NCI-H524 (cell line): ENCODE measurements at regions not wholly inside any gene's neighbourhood (a gene's known extent, or its start where the extent isn't known, plus 50 kb on each side); places are given as distances from the start of the nearest gene placed in this dataset.
A peak's percentile ranks its signal among the peaks of the same experiment; 100 is the strongest.
"Not testable (repeated sequence)": the region's sequence is repeated elsewhere in the genome, so short reads cannot be mapped to it uniquely, and the experiment has no call there.

ENCODE experiments used
- DNase-seq, 2 experiments: peaks; one replicate each; lab custom pipeline; 2025; lab: John Stamatoyannopoulos, UW

GRCh38 chr9:94387338-94388010, 59.0 kb upstream of the NUTM2F start:
- DNase-seq, result not testable (repeated sequence)

- not testable (repeated sequence) for DNase-seq
These were observed 59.6 kb upstream of the NUTM2F start for GRCh38 chr9:94388011-94388406.

DNA sequence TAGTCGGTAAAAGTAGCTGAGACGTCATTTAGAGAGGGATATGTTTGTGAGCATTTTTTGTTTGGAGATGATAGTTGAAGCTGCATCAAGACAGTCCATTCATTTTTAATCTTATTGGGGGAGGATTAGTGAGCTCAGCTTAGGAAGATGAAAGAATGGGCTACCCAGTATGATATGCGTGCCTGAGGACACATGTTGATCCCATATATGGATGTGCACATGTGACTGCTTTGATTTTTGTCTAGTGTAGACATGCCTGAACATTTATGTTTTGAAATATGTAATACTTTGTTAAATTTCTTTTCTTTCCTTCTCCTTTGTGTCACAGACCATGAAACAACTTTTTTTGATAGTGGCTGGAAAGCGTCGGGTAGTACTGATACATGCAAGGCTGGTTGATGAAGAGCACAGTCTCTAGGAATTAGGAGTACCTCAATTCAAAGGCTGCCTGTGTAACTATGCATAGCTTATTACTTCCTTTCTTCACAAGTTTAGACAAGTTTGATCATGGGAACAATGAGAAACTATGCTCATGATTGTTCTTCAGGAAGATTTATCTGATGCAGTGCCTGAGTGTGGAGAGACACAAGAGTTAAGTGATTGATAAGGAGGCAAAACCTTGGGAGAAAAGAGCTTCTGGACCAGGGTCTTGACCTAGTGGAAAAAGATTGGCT, 62.1 kb upstream of the NUTM2F start:
- DNase-seq, result not testable (repeated sequence)

- DNase-seq, result not testable (repeated sequence)
These were observed 64.7 kb upstream of the NUTM2F start for GRCh38 chr9:94392971-94393624.

DNA sequence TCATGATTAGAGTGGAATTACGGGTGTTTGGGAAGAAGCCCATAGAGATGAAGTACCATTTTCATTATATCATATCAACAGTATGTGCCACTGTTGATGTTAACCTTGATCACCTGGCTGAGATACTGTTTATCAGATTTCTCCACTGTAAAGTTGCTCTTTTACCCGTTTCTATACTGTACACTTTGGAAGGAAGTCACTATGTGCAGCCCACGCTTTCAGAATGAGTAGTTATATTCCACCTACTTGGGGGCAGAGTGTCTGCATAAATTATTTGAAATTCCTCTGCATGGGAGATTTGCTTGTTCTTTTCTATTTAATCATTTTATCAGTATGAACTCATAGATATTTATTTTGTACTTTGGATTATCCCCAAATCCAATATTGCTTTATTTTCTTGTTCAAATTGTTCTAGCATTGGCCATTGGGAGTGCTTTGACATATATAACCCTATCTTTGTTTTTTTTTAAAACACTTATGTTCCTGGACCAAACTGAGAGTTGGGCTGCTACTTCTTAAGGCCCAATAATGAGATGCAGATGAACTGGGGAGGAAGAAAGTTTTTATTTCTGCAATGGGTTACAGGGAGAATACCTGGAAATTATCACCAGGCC, 69.4 kb upstream of the NUTM2F start:
- DNase-seq, result not testable (repeated sequence)

GRCh38 chr9:94400461-94400860, 72.0 kb upstream of the NUTM2F start:
- DNase-seq, result not testable (repeated sequence)

GRCh38 chr9:94402795-94403194, 74.4 kb upstream of the NUTM2F start:
- DNase-seq, result not testable (repeated sequence)

DNA sequence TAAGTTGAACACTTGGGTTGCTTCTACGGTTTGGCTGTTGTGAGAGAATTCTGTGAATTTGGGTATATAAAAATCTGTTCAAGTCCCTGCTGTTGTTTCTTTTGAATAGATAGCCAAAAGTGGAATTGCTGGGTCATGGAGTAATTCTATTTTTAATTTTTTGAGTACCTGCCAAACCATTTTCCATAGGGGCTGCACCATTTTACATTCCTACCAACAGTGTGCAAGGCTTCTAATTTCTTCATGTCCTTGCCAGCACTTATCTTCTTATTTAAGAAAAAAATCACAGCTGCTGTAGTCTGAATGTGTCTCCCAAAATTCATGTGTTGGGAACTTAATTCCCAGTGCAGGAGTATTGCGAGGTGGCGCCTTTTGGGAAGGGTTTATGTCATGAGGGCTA, 75.1 kb upstream of the NUTM2F start:
- not testable (repeated sequence) for DNase-seq

DNA sequence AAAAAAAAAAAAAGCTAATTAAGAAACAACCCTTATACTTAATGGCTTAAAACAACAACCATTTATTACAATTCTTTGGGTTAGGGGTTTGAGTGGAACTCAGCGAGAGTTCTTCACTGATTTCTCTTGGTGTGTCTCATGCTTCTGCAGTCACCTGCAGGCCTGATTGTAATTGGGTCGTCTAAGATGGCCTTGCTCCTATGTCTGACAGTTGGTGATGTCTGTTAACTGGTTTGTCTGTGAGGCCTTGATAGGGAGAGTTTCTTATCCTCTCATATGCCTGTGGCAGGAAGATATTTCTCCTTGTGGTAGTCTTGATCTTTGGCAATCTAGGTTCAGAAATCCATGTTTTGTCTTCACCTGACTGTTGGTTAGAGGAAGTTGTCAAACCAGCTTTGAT, 85.2 kb upstream of the NUTM2F start:
- DNase-seq, result not testable (repeated sequence)

DNA sequence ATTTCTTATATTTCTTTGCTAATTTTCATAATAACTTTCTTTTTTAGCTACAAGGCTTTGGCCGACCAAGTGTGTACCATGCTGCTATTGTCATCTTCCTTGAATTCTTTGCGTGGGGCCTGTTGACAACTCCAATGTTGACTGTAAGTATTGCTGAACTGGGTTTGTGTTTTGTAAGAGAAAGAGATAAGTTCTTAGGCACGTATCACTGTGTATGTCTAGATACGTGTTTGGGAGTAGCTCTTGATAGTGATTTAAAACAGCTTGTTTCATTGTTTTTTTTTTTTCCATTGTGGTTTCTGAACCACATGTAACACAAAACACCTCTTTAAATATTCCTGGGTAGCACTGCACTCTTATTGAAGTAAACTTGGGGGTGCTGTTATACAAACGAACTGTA, 86.7 kb upstream of the NUTM2F start:
- not testable (repeated sequence) for DNase-seq

- peak in 1 of 2 experiments; percentile 10 for DNase-seq
These were observed 91.7 kb upstream of the NUTM2F start for GRCh38 chr9:94420098-94420497.

- DNase-seq, result not testable (repeated sequence)
These were observed 93.5 kb upstream of the NUTM2F start for GRCh38 chr9:94421951-94422350.

- DNase-seq, result not testable (repeated sequence)
These were observed 96.9 kb upstream of the NUTM2F start for GRCh38 chr9:94425312-94425711.

DNA sequence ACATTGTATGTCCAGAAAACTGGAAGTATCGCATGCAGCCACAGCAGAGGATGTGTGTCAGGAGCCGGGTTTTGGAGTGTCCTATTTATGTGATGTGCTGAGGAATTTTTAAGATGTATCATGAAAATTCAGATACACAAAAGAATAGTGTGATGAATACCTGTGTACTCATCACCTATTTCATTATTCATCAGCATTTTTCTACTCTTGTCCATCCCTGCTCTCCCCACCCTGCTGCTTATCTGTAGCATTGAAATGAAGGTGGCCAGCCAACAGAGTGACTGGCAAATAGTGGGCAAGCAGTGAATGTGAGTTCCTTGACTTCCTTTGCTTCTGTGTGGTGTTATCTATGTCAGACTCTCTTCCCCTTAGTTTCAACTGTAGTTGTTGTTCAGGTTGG, 108.7 kb upstream of the NUTM2F start:
- DNase-seq, result not testable (repeated sequence)

GRCh38 chr9:94438336-94438735, 109.9 kb upstream of the NUTM2F start:
- DNase-seq, result not testable (repeated sequence)

GRCh38 chr9:94441146-94441545, 112.7 kb upstream of the NUTM2F start:
- DNase-seq, result not testable (repeated sequence)

DNA sequence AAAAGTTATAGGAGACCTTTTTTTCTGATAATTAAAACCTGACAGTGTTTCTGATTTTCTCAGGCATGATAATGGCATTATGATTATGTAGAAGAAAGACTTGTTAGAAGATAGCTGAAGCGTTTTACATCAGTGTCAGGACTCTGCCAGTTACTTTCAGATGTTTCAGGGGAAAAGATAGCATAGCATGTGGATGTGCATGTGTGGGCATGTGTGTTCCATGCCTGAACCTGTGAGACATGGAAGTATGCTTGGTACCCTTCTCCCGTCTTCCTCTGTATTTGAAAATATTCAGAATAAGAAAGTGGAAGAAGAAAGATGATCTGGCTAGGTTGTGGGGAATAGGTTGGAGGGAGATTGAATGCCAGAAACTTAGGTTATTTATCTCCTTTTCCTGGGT, 113.1 kb upstream of the PCAT7 start:
- DNase-seq, result no peak

DNA sequence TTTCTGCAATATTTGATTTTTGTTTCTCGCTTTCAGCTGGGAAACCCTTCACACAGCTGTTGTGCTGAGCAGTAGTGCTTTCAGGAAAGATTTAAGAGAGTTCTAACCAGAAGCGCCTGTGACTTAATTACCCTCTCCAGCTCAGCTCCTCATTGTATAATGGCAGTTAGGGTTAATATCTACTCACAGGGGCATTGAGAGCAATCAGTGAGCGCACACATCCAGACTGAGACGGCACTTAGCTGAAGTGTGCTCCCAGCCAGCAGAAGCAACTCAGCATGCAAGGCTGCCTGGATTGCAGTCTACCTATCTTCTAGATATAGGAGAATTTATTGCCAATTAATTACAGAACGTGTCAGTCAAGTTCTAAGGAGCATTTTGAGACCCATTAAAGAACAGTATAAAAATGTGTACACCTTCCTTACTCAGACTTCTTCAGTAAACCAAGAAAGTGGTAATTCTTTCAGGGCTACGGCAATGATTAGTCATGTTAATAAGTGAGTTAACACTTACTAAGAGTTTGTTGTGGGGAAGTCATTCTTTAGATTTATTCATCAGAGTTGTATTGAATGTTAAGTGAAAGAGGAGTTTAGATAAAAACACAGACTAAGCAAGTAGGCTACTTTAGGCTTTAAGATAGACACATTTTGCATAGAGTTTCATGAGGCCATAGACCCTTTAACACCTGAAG, 111.7 kb upstream of the PCAT7 start:
- DNase-seq, result no peak

- DNase-seq, result no peak
These were observed 109.0 kb upstream of the PCAT7 start for GRCh38 chr9:94445863-94446262.

- DNase-seq, result no peak
These were observed 105.4 kb upstream of the PCAT7 start for GRCh38 chr9:94449486-94449885.

DNA sequence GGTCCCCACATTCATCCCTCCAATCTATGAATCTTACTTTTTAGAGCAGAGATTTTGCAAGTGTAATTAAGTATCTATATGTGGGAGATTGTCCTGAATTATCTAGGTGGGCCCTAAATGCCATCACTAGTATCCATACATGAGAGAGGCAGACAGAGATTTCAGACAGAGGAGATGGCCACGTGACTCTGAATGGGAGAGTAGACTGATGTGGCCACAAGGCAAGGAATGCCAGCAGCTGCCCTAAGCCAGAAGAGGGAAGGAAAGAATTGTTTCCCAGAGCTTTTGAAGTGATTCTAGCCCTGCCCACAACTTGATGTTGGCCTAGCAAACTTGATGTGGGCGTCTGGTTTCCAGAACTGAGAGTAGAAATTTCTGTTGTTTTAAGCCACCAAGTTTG, 90.1 kb upstream of the PCAT7 start:
- DNase-seq, result no peak

DNA sequence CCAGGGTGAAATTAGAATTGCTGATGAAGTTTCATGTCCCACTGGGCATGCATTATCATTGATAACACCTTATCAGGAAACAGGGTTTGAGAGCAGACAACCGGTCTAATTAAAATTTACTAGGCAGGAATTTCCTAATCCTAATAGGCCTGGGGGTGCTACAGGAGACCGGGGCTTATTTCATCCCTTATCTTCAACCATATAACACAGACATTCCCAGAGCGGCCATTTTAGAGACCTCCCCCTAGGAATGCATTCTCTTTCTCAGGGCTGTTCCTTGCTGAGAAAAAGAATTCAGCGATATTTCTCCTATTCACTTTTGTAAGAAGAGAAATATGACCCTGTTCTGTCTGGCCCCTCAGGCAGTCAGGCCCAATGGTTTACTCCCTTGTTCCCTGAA, 82.8 kb upstream of the PCAT7 start:
- not testable (repeated sequence) for DNase-seq
